ENCODE measurements at regions not wholly inside any gene's neighbourhood (a gene's known extent, or its start where the extent isn't known, plus 50 kb on each side); places are given as distances from the start of the nearest gene placed in this dataset.

GRCh38 chr3:35078780-35079179 is 560.5 kb upstream of the ARPP21 start:
- no peaks in the 10 kb centered on the region for H4K20me1 ChIP-seq (ENCODE audit: control insufficient read depth, insufficient read depth)
- SMC1A ChIA-PET (ENCODE audit: uncharacterized antibody, unreplicated experiment) = interaction anchor here (0.6 kb wide), 1 partner anchor 132 kb away, joined by 3 read pairs; no protein-coding TSS in a partner anchor
- no peaks in the 10 kb centered on the region for H3K4me1 ChIP-seq (ENCODE audit: control insufficient read depth, insufficient read depth, low read length)
- in situ Hi-C loops (cut with MboI) = no loop called here
- H3K27me3 ChIP-seq (replicated peaks in 1 of 2; ENCODE audit: control insufficient read depth in 2 of 2, insufficient read depth in 2 of 2, low read length in 1 of 2) = no peaks in the 10 kb centered on the region
- TF ChIP-seq RAD51 (IDR thresholded peaks at IDR 0.05) (no peak), SRF (IDR thresholded peaks at IDR 0.05; ENCODE audit: low read depth in 2 of 2, low read length in 2 of 2) (no peak), IRF5 (IDR thresholded peaks at IDR 0.05; ENCODE audit: borderline replicate concordance) (no peak), ZBTB11 (CRISPR knock-in tag; IDR thresholded peaks at IDR 0.05) (no peak), POLR2AphosphoS5 (IDR thresholded peaks at IDR 0.05; ENCODE audit: low read length) (no peak), MTA3 (IDR thresholded peaks at IDR 0.05; ENCODE audit: borderline replicate concordance, low read length) (no peak), RCOR1 (conservative IDR thresholded peaks at IDR 0.05; ENCODE audit: low read depth, low read length) (no peak), MTA2 (IDR thresholded peaks at IDR 0.05; ENCODE audit: low read depth) (no peak), BMI1 (IDR thresholded peaks at IDR 0.05; ENCODE audit: borderline replicate concordance) (no peak), TCF7 (IDR thresholded peaks at IDR 0.05; ENCODE audit: borderline replicate concordance) (no peak), ZBTB4 (CRISPR knock-in tag; IDR thresholded peaks at IDR 0.05) (no peak), MXI1 (IDR thresholded peaks at IDR 0.05; ENCODE audit: low read depth, low read length) (no peak)
- BruUV-seq (replicated peaks) = no TSS peak
- H3K9me3 ChIP-seq (replicated peaks; ENCODE audit: control insufficient read depth, insufficient read depth, low read length) = no peaks in the 10 kb centered on the region
- no peak overlapping the region for H3K4me3 ChIP-seq
- no peak overlapping the region for H3K9ac ChIP-seq (ENCODE audit: control insufficient read depth, insufficient read depth, low read length)
- no peak overlapping the region for H3K4me2 ChIP-seq (ENCODE audit: control insufficient read depth, insufficient read depth)
- WGBS (ENCODE audit: insufficient coverage, insufficient replicate concordance, low lambda C conversion rate, missing lambda C conversion rate) = 13% methylated on average over 2 of the region's 2 CpGs
- H2AFZ ChIP-seq (ENCODE audit: control insufficient read depth, low read depth, low read length) = no peak overlapping the region
- DNase-seq (ENCODE audit: low read depth, low spot score) = no peak
- no peaks in the 10 kb centered on the region for H3K79me2 ChIP-seq (ENCODE audit: control insufficient read depth, insufficient read depth, low read length)
- FAIRE-seq = no peak
- ATAC-seq = no peak
- CTCF ChIA-PET = no interaction called here
- H3K27ac ChIP-seq (ENCODE audit: control insufficient read depth, insufficient read depth) = no peak overlapping the region
- POLR2A ChIA-PET = interaction anchor here (0.6 kb wide), 1 partner anchor 23 kb away, joined by 5 read pairs; no protein-coding TSS in a partner anchor
- RAD21 ChIA-PET (ENCODE audit: unreplicated experiment) = no interaction called here
- no peaks in the 10 kb centered on the region for H3K36me3 ChIP-seq (ENCODE audit: control insufficient read depth in 2 of 2, insufficient read depth in 2 of 2, low read length in 1 of 2)
- intact Hi-C loops (cut with micrococcal nuclease; ENCODE audit: unreplicated experiment) = no loop called here
